Ishikawa (cell line): ENCODE measurements at regions not wholly inside any gene's neighbourhood (a gene's known extent, or its start where the extent isn't known, plus 50 kb on each side); places are given as distances from the start of the nearest gene placed in this dataset.

Source experiments
- CEBPB ChIP-seq: IDR thresholded peaks from 2 replicates; pipeline ENCODE4 v1.6.1; 2012
- CREB1 ChIP-seq: IDR thresholded peaks from 2 replicates; pipeline ENCODE4 v1.6.1; 2012; ENCODE audit warnings: low read depth
- EGR1 ChIP-seq: IDR thresholded peaks from 2 replicates; pipeline ENCODE4 v1.6.1; 2012
- EP300 ChIP-seq: IDR thresholded peaks from 2 replicates; pipeline ENCODE4 v1.6.1; 2012; ENCODE audit warnings: borderline replicate concordance
- FOXM1 ChIP-seq: IDR thresholded peaks from 2 replicates; pipeline ENCODE4 v1.6.1; 2012; ENCODE audit warnings: low read depth, borderline replicate concordance
- NFIC ChIP-seq: IDR thresholded peaks from 2 replicates; pipeline ENCODE4 v1.6.1; 2012
- RAD21 ChIP-seq: IDR thresholded peaks from 2 replicates; pipeline ENCODE4 v1.6.1; 2012; ENCODE audit warnings: low read depth
- TAF1 ChIP-seq: IDR thresholded peaks from 2 replicates; pipeline ENCODE4 v1.6.1; 2012; ENCODE audit warnings: low read depth, mild to moderate bottlenecking
- TCF12 ChIP-seq: IDR thresholded peaks from 2 replicates; pipeline ENCODE4 v1.6.1; 2012; ENCODE audit warnings: low read depth
- TEAD4 ChIP-seq: IDR thresholded peaks from 2 replicates; pipeline ENCODE4 v1.6.1; 2012
- YY1 ChIP-seq: IDR thresholded peaks from 2 replicates; pipeline ENCODE4 v1.6.1; 2012; ENCODE audit warnings: low read depth
- TF ChIP-seq, protein P1 (sequence below): IDR thresholded peaks from 2 replicates; pipeline ENCODE4 v1.6.1; 2012

DNA sequence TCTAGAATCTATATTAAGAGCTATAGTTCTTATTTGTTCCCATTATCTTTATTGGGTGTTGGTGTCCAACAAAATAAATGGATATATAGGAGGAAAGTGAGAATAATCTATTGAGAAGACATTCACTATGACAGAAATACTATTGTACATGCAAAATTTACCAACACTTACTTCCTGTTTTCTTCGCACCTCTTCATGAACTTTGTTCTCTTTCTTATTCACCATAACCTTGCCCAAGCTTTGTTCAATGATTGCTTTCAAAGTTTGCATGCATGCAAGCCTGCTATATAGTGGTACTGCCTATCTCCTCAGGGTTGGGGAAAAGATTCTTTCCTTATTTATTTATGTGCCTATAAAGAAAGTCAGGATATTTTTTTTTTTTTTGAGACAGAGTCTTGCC lies 176.4 kb upstream of the JADE1 start:
- TF ChIP-seq, protein P1, sequence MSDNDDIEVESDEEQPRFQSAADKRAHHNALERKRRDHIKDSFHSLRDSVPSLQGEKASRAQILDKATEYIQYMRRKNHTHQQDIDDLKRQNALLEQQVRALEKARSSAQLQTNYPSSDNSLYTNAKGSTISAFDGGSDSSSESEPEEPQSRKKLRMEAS = no peak
- TF ChIP-seq EGR1 (no peak), RAD21 (no peak), CEBPB (no peak), CREB1 (no peak), TCF12 (no peak), TAF1 (no peak), TEAD4 (no peak), YY1 (no peak), NFIC (no peak), EP300 (no peak), FOXM1 (no peak)
